ENCODE measurements at regions not wholly inside any gene's neighbourhood (a gene's known extent, or its start where the extent isn't known, plus 50 kb on each side); places are given as distances from the start of the nearest gene placed in this dataset.

DNA sequence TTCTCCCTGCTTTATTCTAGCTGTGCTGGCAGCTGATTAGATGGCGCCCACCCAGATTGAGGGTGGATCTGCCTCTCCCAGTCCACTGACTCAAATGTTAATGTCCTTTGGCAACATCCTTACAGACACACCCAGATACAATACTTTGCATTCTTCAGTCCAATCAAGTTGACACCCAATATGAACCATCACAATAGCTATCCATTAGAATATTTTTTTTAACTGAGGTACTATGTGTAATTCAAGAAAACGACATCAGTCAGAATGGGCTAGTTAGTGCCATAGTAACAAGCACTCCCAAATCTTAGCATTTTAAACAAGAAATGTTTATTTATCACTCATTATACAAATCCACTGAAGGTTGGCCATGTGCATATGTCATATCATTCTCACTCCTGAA is 723.1 kb downstream of the NR2F2 start:
- TF ChIP-seq, protein P1, sequence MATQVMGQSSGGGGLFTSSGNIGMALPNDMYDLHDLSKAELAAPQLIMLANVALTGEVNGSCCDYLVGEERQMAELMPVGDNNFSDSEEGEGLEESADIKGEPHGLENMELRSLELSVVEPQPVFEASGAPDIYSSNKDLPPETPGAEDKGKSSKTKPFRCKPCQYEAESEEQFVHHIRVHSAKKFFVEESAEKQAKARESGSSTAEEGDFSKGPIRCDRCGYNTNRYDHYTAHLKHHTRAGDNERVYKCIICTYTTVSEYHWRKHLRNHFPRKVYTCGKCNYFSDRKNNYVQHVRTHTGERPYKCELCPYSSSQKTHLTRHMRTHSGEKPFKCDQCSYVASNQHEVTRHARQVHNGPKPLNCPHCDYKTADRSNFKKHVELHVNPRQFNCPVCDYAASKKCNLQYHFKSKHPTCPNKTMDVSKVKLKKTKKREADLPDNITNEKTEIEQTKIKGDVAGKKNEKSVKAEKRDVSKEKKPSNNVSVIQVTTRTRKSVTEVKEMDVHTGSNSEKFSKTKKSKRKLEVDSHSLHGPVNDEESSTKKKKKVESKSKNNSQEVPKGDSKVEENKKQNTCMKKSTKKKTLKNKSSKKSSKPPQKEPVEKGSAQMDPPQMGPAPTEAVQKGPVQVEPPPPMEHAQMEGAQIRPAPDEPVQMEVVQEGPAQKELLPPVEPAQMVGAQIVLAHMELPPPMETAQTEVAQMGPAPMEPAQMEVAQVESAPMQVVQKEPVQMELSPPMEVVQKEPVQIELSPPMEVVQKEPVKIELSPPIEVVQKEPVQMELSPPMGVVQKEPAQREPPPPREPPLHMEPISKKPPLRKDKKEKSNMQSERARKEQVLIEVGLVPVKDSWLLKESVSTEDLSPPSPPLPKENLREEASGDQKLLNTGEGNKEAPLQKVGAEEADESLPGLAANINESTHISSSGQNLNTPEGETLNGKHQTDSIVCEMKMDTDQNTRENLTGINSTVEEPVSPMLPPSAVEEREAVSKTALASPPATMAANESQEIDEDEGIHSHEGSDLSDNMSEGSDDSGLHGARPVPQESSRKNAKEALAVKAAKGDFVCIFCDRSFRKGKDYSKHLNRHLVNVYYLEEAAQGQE (IDR thresholded peaks at IDR 0.05; ENCODE audit: insufficient read depth in 1 of 2, low read depth in 2 of 2, low read length in 2 of 2), result no peak
- no peak for TF ChIP-seq POLR2AphosphoS5 (IDR thresholded peaks at IDR 0.05; ENCODE audit: low read depth, low read length)

All from PFSK-1 (cell line).